Activated CD4-positive, alpha-beta memory T cell treated with anti-CD3 and anti-CD28 coated beads, Interleukin-2, amount 10 ng/mL, durations not matched to agents 7 days and 5 days (primary cell): ENCODE measurements at regions not wholly inside any gene's neighbourhood (a gene's known extent, or its start where the extent isn't known, plus 50 kb on each side); places are given as distances from the start of the nearest gene placed in this dataset.
"Not testable (repeated sequence)": the region's sequence is repeated elsewhere in the genome, so short reads cannot be mapped to it uniquely, and the experiment has no call there.

Experiments used
- CTCF ChIA-PET: fragments of 350-600 bp; sonication (Branson Sonifier 250); formaldehyde crosslinking; loops from one replicate; lab custom pipeline; 2021; ENCODE audit warnings: antibody characterized with exemption, inconsistent platforms; lab: Charles Lee
- POLR2A ChIA-PET: fragments of 350-600 bp; sonication (Branson Sonifier 250); formaldehyde crosslinking; loops from one replicate; lab custom pipeline; 2021; ENCODE audit warnings: antibody characterized with exemption; lab: Charles Lee
- DNase-seq: peaks from one replicate; pipeline ENCODE4 v3.0.0-alpha.2; 2020
- H3K27ac Mint-ChIP-seq: one replicate; pipeline ENCODE4 v1.8.0; 2021; ENCODE audit warnings: mild to moderate bottlenecking, mixed read lengths
- H3K27me3 Mint-ChIP-seq: one replicate; pipeline ENCODE4 v1.8.0; 2021; ENCODE audit warnings: mixed read lengths
- H3K36me3 Mint-ChIP-seq: one replicate; pipeline ENCODE4 v1.8.0; 2021; ENCODE audit warnings: low read depth, mixed read lengths
- H3K4me1 Mint-ChIP-seq: one replicate; pipeline ENCODE4 v1.8.0; 2021; ENCODE audit warnings: mixed read lengths
- H3K4me3 Mint-ChIP-seq: one replicate; pipeline ENCODE4 v1.8.0; 2021; ENCODE audit warnings: mild to moderate bottlenecking, mixed read lengths
- H3K9me3 Mint-ChIP-seq: one replicate; pipeline ENCODE4 v1.8.0; 2021; ENCODE audit warnings: mixed read lengths

- no peaks in the 10 kb centered on the region for H3K36me3 Mint-ChIP-seq
- H3K9me3 Mint-ChIP-seq = peaks cover 9% of the 10 kb centered on the region
- no peak overlapping the region for H3K27ac Mint-ChIP-seq
- no peak overlapping the region for H3K4me3 Mint-ChIP-seq
- CTCF ChIA-PET = no interaction called here
- no peaks in the 10 kb centered on the region for H3K27me3 Mint-ChIP-seq
- no peaks in the 10 kb centered on the region for H3K4me1 Mint-ChIP-seq
- no peak for DNase-seq
- POLR2A ChIA-PET = no interaction called here
Observed at GRCh38 chr12:60209521-60209920, 613.7 kb downstream of the SLC16A7 start.

GRCh38 chr12:60209933-60210332, 614.1 kb downstream of the SLC16A7 start:
- Mint-ChIP-seq H3K27ac (no peak overlapping the region), H3K4me3 (no peak overlapping the region), H3K9me3 (peaks cover 11% of the 10 kb centered on the region), H3K27me3 (no peaks in the 10 kb centered on the region), H3K4me1 (no peaks in the 10 kb centered on the region), H3K36me3 (no peaks in the 10 kb centered on the region)
- POLR2A ChIA-PET = no interaction called here
- no peak for DNase-seq
- CTCF ChIA-PET = no interaction called here

- Mint-ChIP-seq H3K36me3 (no peaks in the 10 kb centered on the region), H3K27me3 (no peaks in the 10 kb centered on the region), H3K4me3 (no peak overlapping the region), H3K4me1 (no peaks in the 10 kb centered on the region), H3K27ac (no peak overlapping the region), H3K9me3 (peaks cover 12% of the 10 kb centered on the region)
- no peak for DNase-seq
- ChIA-PET POLR2A (no interaction called here), CTCF (no interaction called here)
Observed at GRCh38 chr12:60210756-60211155, 614.9 kb downstream of the SLC16A7 start.

- Mint-ChIP-seq H3K4me3 (no peak overlapping the region), H3K9me3 (peaks cover 12% of the 10 kb centered on the region), H3K4me1 (no peaks in the 10 kb centered on the region), H3K27ac (no peak overlapping the region), H3K36me3 (no peaks in the 10 kb centered on the region), H3K27me3 (no peaks in the 10 kb centered on the region)
- ChIA-PET POLR2A (no interaction called here), CTCF (no interaction called here)
- no peak for DNase-seq
Observed at GRCh38 chr12:60211244-60211643, 615.4 kb downstream of the SLC16A7 start.

GRCh38 chr12:60212159-60213000, 616.6 kb downstream of the SLC16A7 start:
- CTCF ChIA-PET = no interaction called here
- H3K27ac Mint-ChIP-seq = no peak overlapping the region

GRCh38 chr12:60213272-60213671, 617.4 kb downstream of the SLC16A7 start:
- H3K9me3 Mint-ChIP-seq = peaks cover 12% of the 10 kb centered on the region
- H3K4me3 Mint-ChIP-seq, H3K4me1 Mint-ChIP-seq, H3K36me3 Mint-ChIP-seq, POLR2A ChIA-PET, DNase-seq, H3K27ac Mint-ChIP-seq, H3K27me3 Mint-ChIP-seq, CTCF ChIA-PET: not testable (repeated sequence)

More at GRCh38 chr12:60212159-60213000, 616.6 kb downstream of the SLC16A7 start:
- DNase-seq = no peak
- H3K4me1 Mint-ChIP-seq = no peaks in the 10 kb centered on the region
- no peaks in the 10 kb centered on the region for H3K36me3 Mint-ChIP-seq
- H3K27me3 Mint-ChIP-seq = no peaks in the 10 kb centered on the region
- POLR2A ChIA-PET = no interaction called here
- no peak overlapping the region for H3K4me3 Mint-ChIP-seq
- H3K9me3 Mint-ChIP-seq = peaks cover 15% of the 10 kb centered on the region

- Mint-ChIP-seq H3K36me3 (no peaks in the 10 kb centered on the region), H3K4me3 (no peak overlapping the region), H3K9me3 (peaks cover 10% of the 10 kb centered on the region), H3K27ac (no peak overlapping the region), H3K27me3 (no peaks in the 10 kb centered on the region), H3K4me1 (no peaks in the 10 kb centered on the region)
- ChIA-PET CTCF (no interaction called here), POLR2A (no interaction called here)
- DNase-seq = no peak
Observed at GRCh38 chr12:60216226-60216625, 620.4 kb downstream of the SLC16A7 start.

GRCh38 chr12:60223242-60223641, 627.4 kb downstream of the SLC16A7 start:
- no peaks in the 10 kb centered on the region for H3K4me1 Mint-ChIP-seq
- DNase-seq = no peak
- H3K4me3 Mint-ChIP-seq = no peak overlapping the region
- no peaks in the 10 kb centered on the region for H3K27me3 Mint-ChIP-seq
- H3K36me3 Mint-ChIP-seq = no peaks in the 10 kb centered on the region
- H3K9me3 Mint-ChIP-seq = peaks cover 4% of the 10 kb centered on the region
- CTCF ChIA-PET = no interaction called here
- H3K27ac Mint-ChIP-seq = no peak overlapping the region
- POLR2A ChIA-PET = no interaction called here

GRCh38 chr12:60225216-60226000, 629.6 kb downstream of the SLC16A7 start:
- H3K27ac Mint-ChIP-seq = no peak overlapping the region
- H3K9me3 Mint-ChIP-seq = peaks cover 7% of the 10 kb centered on the region
- CTCF ChIA-PET = no interaction called here
- H3K4me1 Mint-ChIP-seq = no peaks in the 10 kb centered on the region
- H3K4me3 Mint-ChIP-seq = no peak overlapping the region
- POLR2A ChIA-PET = no interaction called here
- H3K36me3 Mint-ChIP-seq = no peaks in the 10 kb centered on the region
- DNase-seq = no peak
- no peaks in the 10 kb centered on the region for H3K27me3 Mint-ChIP-seq

GRCh38 chr12:60227916-60228315, 632.1 kb downstream of the SLC16A7 start:
- H3K27ac Mint-ChIP-seq = no peak overlapping the region
- no peaks in the 10 kb centered on the region for H3K36me3 Mint-ChIP-seq
- H3K4me3 Mint-ChIP-seq = no peak overlapping the region
- ChIA-PET CTCF (no interaction called here), POLR2A (no interaction called here)
- DNase-seq = no peak
- peaks cover 10% of the 10 kb centered on the region for H3K9me3 Mint-ChIP-seq
- no peaks in the 10 kb centered on the region for H3K27me3 Mint-ChIP-seq
- no peaks in the 10 kb centered on the region for H3K4me1 Mint-ChIP-seq

GRCh38 chr12:60230056-60230455, 634.2 kb downstream of the SLC16A7 start:
- CTCF ChIA-PET = no interaction called here
- H3K4me1 Mint-ChIP-seq = no peaks in the 10 kb centered on the region
- H3K27ac Mint-ChIP-seq = no peak overlapping the region
- H3K36me3 Mint-ChIP-seq = no peaks in the 10 kb centered on the region
- H3K9me3 Mint-ChIP-seq = peaks cover 6% of the 10 kb centered on the region
- no peaks in the 10 kb centered on the region for H3K27me3 Mint-ChIP-seq
- no peak for DNase-seq
- no peak overlapping the region for H3K4me3 Mint-ChIP-seq
- POLR2A ChIA-PET = no interaction called here

- no peaks in the 10 kb centered on the region for H3K36me3 Mint-ChIP-seq
- DNase-seq = no peak
- peaks cover 6% of the 10 kb centered on the region for H3K9me3 Mint-ChIP-seq
- no peaks in the 10 kb centered on the region for H3K27me3 Mint-ChIP-seq
- no peak overlapping the region for H3K27ac Mint-ChIP-seq
- H3K4me3 Mint-ChIP-seq = no peak overlapping the region
- CTCF ChIA-PET = no interaction called here
- no peaks in the 10 kb centered on the region for H3K4me1 Mint-ChIP-seq
- POLR2A ChIA-PET = no interaction called here
Observed at GRCh38 chr12:60231303-60231702, 635.5 kb downstream of the SLC16A7 start.

GRCh38 chr12:60231976-60232907, 636.4 kb downstream of the SLC16A7 start:
- Mint-ChIP-seq H3K9me3 (peaks cover 7% of the 10 kb centered on the region), H3K27me3 (no peaks in the 10 kb centered on the region), H3K4me1 (no peaks in the 10 kb centered on the region), H3K4me3 (no peak overlapping the region), H3K27ac (no peak overlapping the region), H3K36me3 (no peaks in the 10 kb centered on the region)
- CTCF ChIA-PET = no interaction called here
- POLR2A ChIA-PET = no interaction called here
- DNase-seq = no peak
